ENCODE measurements at regions not wholly inside any gene's neighbourhood (a gene's known extent, or its start where the extent isn't known, plus 50 kb on each side); places are given as distances from the start of the nearest gene placed in this dataset.

GRCh38 chr22:44555046-44555445 is 57.0 kb upstream of the RTL6 start:
- WGBS (ENCODE audit: insufficient coverage, low lambda C conversion rate) = no CpG with 5 or more reads among the region's 6 CpGs

GRCh38 chr22:44554411-44554810 is 56.4 kb upstream of the RTL6 start:
- Histone ChIP-seq H3K4me3 (ENCODE audit: low read length) (no peak overlapping the region), H3K9me3 (ENCODE audit: control insufficient read depth, low read depth, low read length) (peaks cover 3% of the 10 kb centered on the region), H3K36me3 (ENCODE audit: control insufficient read depth, insufficient read depth, low read length) (no peaks in the 10 kb centered on the region), H3K4me1 (ENCODE audit: control insufficient read depth, insufficient read depth, low read length) (no peaks in the 10 kb centered on the region), H3K27me3 (ENCODE audit: control insufficient read depth, insufficient read depth, low read length) (no peaks in the 10 kb centered on the region), H3K27ac (ENCODE audit: low read length) (no peak overlapping the region)
- DNase-seq = no peak
- WGBS (ENCODE audit: insufficient coverage, low lambda C conversion rate) = no CpG with 5 or more reads among the region's 7 CpGs

More at GRCh38 chr22:44555046-44555445, 57.0 kb upstream of the RTL6 start:
- H3K9me3 ChIP-seq (ENCODE audit: control insufficient read depth, low read depth, low read length) = peaks cover 3% of the 10 kb centered on the region
- H3K4me3 ChIP-seq (ENCODE audit: low read length) = no peak overlapping the region
- H3K4me1 ChIP-seq (ENCODE audit: control insufficient read depth, insufficient read depth, low read length) = no peaks in the 10 kb centered on the region
- no peaks in the 10 kb centered on the region for H3K36me3 ChIP-seq (ENCODE audit: control insufficient read depth, insufficient read depth, low read length)
- H3K27ac ChIP-seq (ENCODE audit: low read length) = no peak overlapping the region
- no peak for DNase-seq
- no peaks in the 10 kb centered on the region for H3K27me3 ChIP-seq (ENCODE audit: control insufficient read depth, insufficient read depth, low read length)

GRCh38 chr22:44550711-44551491 is 52.9 kb upstream of the RTL6 start:
- H3K9me3 ChIP-seq (ENCODE audit: control insufficient read depth, low read depth, low read length) = peaks cover 3% of the 10 kb centered on the region
- H3K36me3 ChIP-seq (ENCODE audit: control insufficient read depth, insufficient read depth, low read length) = no peaks in the 10 kb centered on the region
- no peak overlapping the region for H3K27ac ChIP-seq (ENCODE audit: low read length)
- no peaks in the 10 kb centered on the region for H3K4me1 ChIP-seq (ENCODE audit: control insufficient read depth, insufficient read depth, low read length)
- WGBS (ENCODE audit: insufficient coverage, low lambda C conversion rate) = 100% methylated on average over 1 of the region's 22 CpGs
- no peaks in the 10 kb centered on the region for H3K27me3 ChIP-seq (ENCODE audit: control insufficient read depth, insufficient read depth, low read length)
- peak; percentile 41 to 45 for DNase-seq
- no peak overlapping the region for H3K4me3 ChIP-seq (ENCODE audit: low read length)

GRCh38 chr22:44549701-44550100 is 51.7 kb upstream of the RTL6 start:
- WGBS (ENCODE audit: insufficient coverage, low lambda C conversion rate) = no CpG with 5 or more reads among the region's 6 CpGs
- DNase-seq = no peak

GRCh38 chr22:44548981-44549380 is 50.9 kb upstream of the RTL6 start:
- Histone ChIP-seq H3K36me3 (ENCODE audit: control insufficient read depth, insufficient read depth, low read length) (no peaks in the 10 kb centered on the region), H3K9me3 (ENCODE audit: control insufficient read depth, low read depth, low read length) (peaks cover 3% of the 10 kb centered on the region), H3K4me3 (ENCODE audit: low read length) (no peak overlapping the region), H3K4me1 (ENCODE audit: control insufficient read depth, insufficient read depth, low read length) (no peaks in the 10 kb centered on the region), H3K27me3 (ENCODE audit: control insufficient read depth, insufficient read depth, low read length) (no peaks in the 10 kb centered on the region), H3K27ac (ENCODE audit: low read length) (no peak overlapping the region)
- no peak for DNase-seq
- 94% methylated on average over 2 of the region's 10 CpGs for WGBS (ENCODE audit: insufficient coverage, low lambda C conversion rate)

More at GRCh38 chr22:44549701-44550100, 51.7 kb upstream of the RTL6 start:
- no peaks in the 10 kb centered on the region for H3K4me1 ChIP-seq (ENCODE audit: control insufficient read depth, insufficient read depth, low read length)
- H3K27ac ChIP-seq (ENCODE audit: low read length) = no peak overlapping the region
- H3K27me3 ChIP-seq (ENCODE audit: control insufficient read depth, insufficient read depth, low read length) = no peaks in the 10 kb centered on the region
- peaks cover 3% of the 10 kb centered on the region for H3K9me3 ChIP-seq (ENCODE audit: control insufficient read depth, low read depth, low read length)
- no peaks in the 10 kb centered on the region for H3K36me3 ChIP-seq (ENCODE audit: control insufficient read depth, insufficient read depth, low read length)
- H3K4me3 ChIP-seq (ENCODE audit: low read length) = no peak overlapping the region

Measured in large intestine (tissue), 3 donors.